Hepatocyte (in vitro differentiated cells): ENCODE measurements at regions not wholly inside any gene's neighbourhood (a gene's known extent, or its start where the extent isn't known, plus 50 kb on each side); places are given as distances from the start of the nearest gene placed in this dataset.

Source experiments
- CTCF ChIP-seq: fragments of 200-600 bp; sonication (generic); IDR thresholded peaks from 2 replicates; pipeline ENCODE4 v1.5.1; 2016; ENCODE audit warnings: antibody characterized with exemption, mild to moderate bottlenecking; ENCODE audit not compliant: poor library complexity
- EZH2 ChIP-seq: fragments of 200-600 bp; sonication (generic); IDR thresholded peaks from 2 replicates; pipeline ENCODE4 v1.6.1; 2016; ENCODE audit warnings: antibody characterized with exemption, mild to moderate bottlenecking, borderline replicate concordance

- no peak for TF ChIP-seq CTCF
- no peak for TF ChIP-seq EZH2
Observed at GRCh38 chr12:128012110-128012509, 254.9 kb upstream of the TMEM132C start.
